ENCODE measurements at regions not wholly inside any gene's neighbourhood (a gene's known extent, or its start where the extent isn't known, plus 50 kb on each side); places are given as distances from the start of the nearest gene placed in this dataset.
"Not testable (repeated sequence)": the region's sequence is repeated elsewhere in the genome, so short reads cannot be mapped to it uniquely, and the experiment has no call there.

DNA sequence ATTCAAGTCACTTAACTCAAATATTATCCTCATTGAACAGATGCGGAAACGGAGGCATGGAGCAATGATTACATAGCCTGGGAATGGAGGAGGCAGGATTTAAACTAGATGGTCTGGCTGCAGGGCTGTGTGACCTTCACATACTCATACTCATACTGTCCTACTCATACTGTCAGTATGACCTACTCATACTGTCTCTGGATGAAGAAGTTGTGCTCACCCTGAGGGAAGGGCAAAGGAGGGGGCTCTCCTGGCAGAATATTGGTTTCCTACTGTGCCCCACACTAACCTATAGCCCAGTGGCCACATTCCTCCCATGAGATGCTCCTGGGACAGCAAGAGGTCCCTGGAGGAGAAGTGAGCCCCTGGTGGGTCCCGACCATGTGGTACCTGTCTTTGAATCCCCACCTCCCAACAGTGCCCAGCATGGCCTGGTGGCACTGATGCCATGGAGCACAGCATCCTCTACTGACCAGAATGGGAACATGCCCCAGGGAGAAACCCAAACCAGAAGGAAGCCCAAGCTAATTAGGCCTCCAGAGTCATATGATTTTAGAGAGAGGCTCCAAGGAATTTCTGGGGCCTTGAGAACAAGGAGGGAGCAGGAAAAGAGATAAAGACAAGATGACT is 197.3 kb upstream of the SDK2 start:
- no peak for DNase-seq (ENCODE audit: extremely low read depth, low read depth)
- TF ChIP-seq, protein P1, sequence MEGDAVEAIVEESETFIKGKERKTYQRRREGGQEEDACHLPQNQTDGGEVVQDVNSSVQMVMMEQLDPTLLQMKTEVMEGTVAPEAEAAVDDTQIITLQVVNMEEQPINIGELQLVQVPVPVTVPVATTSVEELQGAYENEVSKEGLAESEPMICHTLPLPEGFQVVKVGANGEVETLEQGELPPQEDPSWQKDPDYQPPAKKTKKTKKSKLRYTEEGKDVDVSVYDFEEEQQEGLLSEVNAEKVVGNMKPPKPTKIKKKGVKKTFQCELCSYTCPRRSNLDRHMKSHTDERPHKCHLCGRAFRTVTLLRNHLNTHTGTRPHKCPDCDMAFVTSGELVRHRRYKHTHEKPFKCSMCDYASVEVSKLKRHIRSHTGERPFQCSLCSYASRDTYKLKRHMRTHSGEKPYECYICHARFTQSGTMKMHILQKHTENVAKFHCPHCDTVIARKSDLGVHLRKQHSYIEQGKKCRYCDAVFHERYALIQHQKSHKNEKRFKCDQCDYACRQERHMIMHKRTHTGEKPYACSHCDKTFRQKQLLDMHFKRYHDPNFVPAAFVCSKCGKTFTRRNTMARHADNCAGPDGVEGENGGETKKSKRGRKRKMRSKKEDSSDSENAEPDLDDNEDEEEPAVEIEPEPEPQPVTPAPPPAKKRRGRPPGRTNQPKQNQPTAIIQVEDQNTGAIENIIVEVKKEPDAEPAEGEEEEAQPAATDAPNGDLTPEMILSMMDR (IDR thresholded peaks at IDR 0.05; ENCODE audit: low read depth, low read length): peak; percentile 21

DNA sequence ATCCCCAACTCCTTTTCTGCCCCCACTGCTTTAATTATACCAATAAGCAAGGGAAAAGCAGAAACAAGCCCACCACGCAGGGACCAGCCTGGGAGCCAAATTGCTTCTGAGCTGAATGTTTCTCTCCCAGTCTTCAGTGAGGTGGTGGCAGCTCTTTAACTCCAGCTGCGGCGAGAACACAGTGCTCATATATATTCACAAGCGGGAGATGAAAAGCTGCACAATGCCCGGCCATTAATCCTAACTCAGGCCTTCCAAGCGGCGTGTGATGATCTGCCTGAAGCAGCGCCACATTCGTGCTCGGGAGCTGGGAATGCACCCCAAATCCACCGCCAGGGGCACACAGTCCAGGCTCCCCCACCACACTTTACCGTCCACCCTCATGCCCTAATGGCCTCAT is 203.7 kb upstream of the SDK2 start:
- DNase-seq (ENCODE audit: extremely low read depth, low read depth): no peak
- TF ChIP-seq, protein P1 (IDR thresholded peaks at IDR 0.05; ENCODE audit: low read depth, low read length): no peak

- no peak for DNase-seq (ENCODE audit: extremely low read depth, low read depth)
- TF ChIP-seq, protein P1 (IDR thresholded peaks at IDR 0.05; ENCODE audit: low read depth, low read length): no peak
These were observed 206.2 kb upstream of the SDK2 start for GRCh38 chr17:73850426-73850825.

DNA sequence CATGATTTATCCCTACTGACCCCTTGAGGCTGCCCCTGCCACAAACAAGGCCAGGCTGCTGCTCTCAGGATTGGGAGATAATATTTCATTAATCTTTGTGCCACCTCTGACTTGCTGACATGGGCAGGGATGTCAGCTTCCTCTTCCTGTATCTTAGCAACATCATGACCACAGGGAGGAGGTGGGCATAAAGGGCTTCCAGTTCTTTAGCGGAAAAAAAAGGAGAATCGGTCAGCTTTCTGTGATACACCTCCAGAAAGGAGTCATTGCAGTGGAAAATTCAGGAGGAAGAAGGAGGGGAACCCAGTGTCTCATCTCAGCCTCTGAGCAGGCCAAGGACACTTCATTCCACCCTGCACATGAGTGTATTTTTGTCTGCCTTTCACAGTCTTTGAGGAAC is 206.8 kb upstream of the SDK2 start:
- no peak for DNase-seq (ENCODE audit: extremely low read depth, low read depth)
- TF ChIP-seq, protein P1 (IDR thresholded peaks at IDR 0.05; ENCODE audit: low read depth, low read length): no peak

DNA sequence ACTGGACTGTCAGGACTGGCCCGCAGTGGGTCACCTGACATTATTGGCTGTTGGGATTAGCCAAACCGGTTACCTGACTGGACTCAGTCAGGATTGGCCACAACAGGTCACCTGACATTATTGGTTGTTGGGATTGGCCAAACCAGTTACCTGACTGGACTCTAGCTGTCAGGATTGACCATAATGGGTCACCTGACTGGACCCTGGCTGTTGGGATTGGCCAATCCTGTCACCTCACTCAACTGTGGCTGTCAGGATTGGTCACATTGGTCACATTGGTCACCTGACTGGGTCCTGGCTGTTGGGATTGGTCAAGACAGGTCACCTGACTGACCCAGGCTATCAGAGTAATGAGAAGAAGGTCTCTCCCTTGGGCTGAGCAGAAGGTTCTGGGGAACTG is 207.7 kb upstream of the SDK2 start:
- TF ChIP-seq, protein P1 (IDR thresholded peaks at IDR 0.05; ENCODE audit: low read depth, low read length): no peak
- DNase-seq (ENCODE audit: extremely low read depth, low read depth): no peak

DNA sequence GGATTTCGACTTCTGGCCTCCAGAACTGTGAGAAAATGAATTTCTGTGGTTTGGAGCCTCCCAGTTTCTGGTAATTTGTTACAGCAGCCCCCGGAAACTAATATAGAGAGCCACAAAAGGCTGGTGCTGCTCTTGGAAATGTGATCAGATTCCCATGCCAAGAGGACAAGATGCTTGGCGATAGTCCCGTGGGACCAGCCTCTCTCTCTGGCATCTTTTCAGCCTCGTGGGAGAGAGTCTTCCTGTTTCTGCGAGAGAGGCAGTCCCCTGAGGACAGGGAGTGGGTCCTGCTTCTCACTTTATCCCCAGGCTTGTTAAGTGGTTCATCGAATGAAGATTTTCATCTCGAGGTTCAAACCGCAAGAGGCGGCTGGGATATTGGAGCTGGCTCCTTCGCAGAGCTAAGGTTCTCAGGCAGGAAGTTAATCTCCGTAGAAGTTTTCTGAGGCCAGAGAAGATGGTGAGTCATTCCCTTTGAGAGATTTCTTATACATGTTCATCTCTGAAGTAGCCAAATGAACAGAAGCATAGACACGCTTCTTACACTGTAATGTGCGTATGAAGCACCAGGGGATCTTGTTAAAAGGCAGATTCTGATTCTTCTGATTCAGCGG is 211.6 kb upstream of the SDK2 start:
- TF ChIP-seq, protein P1 (IDR thresholded peaks at IDR 0.05; ENCODE audit: low read depth, low read length): no peak
- no peak for DNase-seq (ENCODE audit: extremely low read depth, low read depth)

GRCh38 chr17:73856556-73856955 is 212.3 kb upstream of the SDK2 start:
- no peak for DNase-seq (ENCODE audit: extremely low read depth, low read depth)
- TF ChIP-seq, protein P1 (IDR thresholded peaks at IDR 0.05; ENCODE audit: low read depth, low read length): no peak

DNA sequence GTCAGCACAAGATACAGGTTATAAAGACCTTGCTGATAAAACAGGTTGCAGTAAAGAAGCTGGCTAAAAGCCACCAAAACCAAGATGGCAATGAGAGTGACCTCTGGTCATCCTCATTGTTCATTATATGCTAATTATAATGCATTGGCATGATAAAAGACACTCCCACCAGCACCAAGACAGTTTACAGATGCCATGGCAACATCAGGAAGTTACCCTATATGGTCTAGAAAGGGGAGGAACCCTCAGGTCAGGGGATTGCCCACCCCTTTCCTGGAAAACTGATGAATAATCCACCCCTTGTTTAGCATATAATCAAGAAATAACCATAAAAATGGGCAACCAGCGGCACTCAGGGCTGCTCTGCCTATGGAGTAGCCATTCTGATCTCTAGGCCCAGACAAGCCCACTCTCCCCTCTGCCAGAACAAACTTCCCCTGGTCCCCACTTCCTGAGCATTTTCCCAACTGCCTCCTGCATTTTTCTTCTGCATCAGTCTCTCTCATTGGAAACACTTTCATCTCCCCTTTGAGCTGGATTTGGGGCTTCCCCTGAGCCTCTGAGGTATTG is 215.3 kb upstream of the SDK2 start:
- not testable (repeated sequence) for DNase-seq (ENCODE audit: extremely low read depth, low read depth)
